ENCODE measurements at regions not wholly inside any gene's neighbourhood (a gene's known extent, or its start where the extent isn't known, plus 50 kb on each side); places are given as distances from the start of the nearest gene placed in this dataset.

DNA sequence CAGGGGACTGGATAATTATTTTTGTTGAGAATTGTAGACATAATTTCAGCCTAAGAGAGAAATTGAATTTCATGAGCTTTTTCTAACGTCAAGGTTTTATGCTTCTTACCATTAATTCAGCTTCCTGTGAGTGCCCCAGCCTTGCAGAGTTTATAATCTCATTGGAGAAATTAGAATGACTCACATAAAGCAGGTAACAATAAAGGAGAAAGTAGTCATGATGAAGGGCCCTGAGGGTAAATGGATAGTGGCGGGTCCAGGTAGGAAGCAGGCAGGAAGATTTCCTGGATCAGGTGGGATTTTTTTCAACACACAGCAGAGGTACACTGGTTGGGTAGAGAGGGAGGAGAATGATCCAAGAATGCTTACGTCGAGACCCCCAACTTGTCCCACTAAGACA is 311.4 kb downstream of the BARHL2 start:
- Histone ChIP-seq H3K4me3 (no peak overlapping the region), H3K9me3 (no peaks in the 10 kb centered on the region), H3K27ac (no peak overlapping the region), H3K27me3 (no peaks in the 10 kb centered on the region), H3K36me3 (no peaks in the 10 kb centered on the region), H3K4me1 (no peaks in the 10 kb centered on the region)
- DNase-seq (ENCODE audit: low spot score in 2 of 2) = no peak
- TF ChIP-seq POLR2AphosphoS5 (IDR thresholded peaks at IDR 0.05) = no peak
- TF ChIP-seq, protein P1, sequence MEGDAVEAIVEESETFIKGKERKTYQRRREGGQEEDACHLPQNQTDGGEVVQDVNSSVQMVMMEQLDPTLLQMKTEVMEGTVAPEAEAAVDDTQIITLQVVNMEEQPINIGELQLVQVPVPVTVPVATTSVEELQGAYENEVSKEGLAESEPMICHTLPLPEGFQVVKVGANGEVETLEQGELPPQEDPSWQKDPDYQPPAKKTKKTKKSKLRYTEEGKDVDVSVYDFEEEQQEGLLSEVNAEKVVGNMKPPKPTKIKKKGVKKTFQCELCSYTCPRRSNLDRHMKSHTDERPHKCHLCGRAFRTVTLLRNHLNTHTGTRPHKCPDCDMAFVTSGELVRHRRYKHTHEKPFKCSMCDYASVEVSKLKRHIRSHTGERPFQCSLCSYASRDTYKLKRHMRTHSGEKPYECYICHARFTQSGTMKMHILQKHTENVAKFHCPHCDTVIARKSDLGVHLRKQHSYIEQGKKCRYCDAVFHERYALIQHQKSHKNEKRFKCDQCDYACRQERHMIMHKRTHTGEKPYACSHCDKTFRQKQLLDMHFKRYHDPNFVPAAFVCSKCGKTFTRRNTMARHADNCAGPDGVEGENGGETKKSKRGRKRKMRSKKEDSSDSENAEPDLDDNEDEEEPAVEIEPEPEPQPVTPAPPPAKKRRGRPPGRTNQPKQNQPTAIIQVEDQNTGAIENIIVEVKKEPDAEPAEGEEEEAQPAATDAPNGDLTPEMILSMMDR (IDR thresholded peaks at IDR 0.05) = no peak
- no peak for TF ChIP-seq POLR2A (IDR thresholded peaks at IDR 0.05)
- intact Hi-C loops (cut with DNase I; ENCODE audit: low total_unique reads) = no loop called here

DNA sequence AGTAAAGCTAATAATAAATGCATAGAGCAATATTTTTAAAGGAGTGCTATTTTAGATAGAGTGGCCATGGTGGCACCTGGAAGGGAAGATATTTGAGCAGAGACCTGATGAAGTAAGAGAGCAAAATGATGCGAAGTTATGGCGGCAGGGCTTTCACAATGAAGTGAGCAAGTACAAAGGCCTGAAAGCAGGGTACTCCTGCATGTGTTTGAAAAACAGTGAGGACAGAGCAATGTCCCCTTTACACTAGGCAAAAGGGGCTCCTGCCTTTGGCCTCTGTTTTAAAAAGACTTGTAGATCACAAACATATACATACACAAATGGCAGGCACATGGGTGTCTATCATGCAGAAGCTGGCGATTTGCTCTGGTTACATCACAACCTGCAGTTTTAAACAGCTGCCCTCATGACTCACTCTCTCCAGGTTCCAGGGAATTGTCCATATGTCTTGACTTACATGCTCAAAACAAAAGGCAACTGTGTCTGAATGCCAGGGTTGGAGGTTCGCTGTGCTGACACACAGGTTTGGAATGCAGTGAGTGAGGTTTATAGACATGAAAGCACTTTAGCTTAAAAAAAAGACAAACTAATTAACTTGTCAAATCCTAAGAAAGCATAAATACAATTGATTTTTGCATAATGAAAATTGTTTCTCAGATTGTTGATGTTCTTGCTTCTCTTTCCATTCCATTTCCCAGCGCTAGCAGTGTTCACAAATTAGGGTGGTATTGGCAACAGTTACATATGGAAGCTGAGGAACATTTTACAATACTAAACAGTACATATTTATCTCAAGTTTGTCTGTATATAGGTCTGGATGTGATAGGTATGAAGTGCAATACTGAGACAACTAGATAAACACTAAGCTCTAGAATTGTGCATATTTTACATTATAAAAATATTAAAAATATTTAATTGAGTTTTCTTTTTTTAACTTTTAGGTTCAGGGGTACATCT is 313.9 kb downstream of the BARHL2 start:
- Histone ChIP-seq H3K4me1 (no peaks in the 10 kb centered on the region), H3K4me3 (no peak overlapping the region), H3K9me3 (no peaks in the 10 kb centered on the region), H3K27ac (no peak overlapping the region), H3K36me3 (no peaks in the 10 kb centered on the region), H3K27me3 (no peaks in the 10 kb centered on the region)
- DNase-seq (ENCODE audit: low spot score in 2 of 2) = peak; percentile 55 to 67
- intact Hi-C loops (cut with DNase I; ENCODE audit: low total_unique reads) = no loop called here
- TF ChIP-seq, protein P1 (IDR thresholded peaks at IDR 0.05) = no peak
- TF ChIP-seq POLR2A (IDR thresholded peaks at IDR 0.05) (no peak), POLR2AphosphoS5 (IDR thresholded peaks at IDR 0.05) (no peak)

DNA sequence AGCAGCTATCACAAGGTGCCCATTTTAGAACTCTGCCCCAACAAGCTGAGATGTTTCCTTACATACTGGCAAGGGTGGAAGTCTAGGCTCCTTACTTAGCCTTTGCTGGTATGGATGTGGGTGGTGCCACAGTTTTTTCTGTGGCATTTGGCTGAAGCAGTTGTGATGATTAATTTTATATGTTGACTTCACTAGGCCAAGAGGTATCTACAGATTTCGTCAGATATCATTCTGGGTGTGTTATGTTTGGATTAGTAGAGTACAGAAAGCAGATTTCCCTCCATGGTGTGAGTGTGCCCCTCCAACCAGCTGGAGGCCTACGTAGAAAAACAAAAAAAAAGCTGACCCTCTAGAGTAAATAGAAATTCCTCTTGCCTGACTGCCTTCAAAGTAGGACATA is 317.0 kb downstream of the BARHL2 start:
- Histone ChIP-seq H3K36me3 (no peaks in the 10 kb centered on the region), H3K9me3 (no peaks in the 10 kb centered on the region), H3K27ac (no peak overlapping the region), H3K4me1 (no peaks in the 10 kb centered on the region), H3K27me3 (no peaks in the 10 kb centered on the region), H3K4me3 (no peak overlapping the region)
- no peak for DNase-seq (ENCODE audit: low spot score in 2 of 2)
- TF ChIP-seq, protein P1 (IDR thresholded peaks at IDR 0.05) = no peak
- TF ChIP-seq POLR2AphosphoS5 (IDR thresholded peaks at IDR 0.05) = no peak
- intact Hi-C loops (cut with DNase I; ENCODE audit: low total_unique reads) = no loop called here

DNA sequence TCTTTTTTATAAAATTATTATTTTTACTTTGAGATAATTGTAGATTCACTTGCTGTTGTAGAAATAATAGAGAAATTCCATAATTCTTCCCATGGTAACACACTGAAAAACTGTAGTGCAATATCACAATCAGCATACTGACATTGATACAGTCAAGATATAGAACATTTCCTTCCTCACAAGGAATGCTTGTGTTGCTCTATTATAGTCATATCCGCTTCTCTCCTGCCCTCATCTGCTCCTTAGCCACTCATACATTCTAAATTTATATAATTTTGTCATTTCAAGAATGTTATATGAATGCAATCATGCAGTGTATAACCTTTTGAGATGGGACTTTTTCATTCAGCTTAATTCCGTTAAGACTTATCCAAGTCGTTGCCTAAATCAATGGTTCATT is 320.2 kb downstream of the BARHL2 start:
- DNase-seq (ENCODE audit: low spot score in 2 of 2) = no peak
- no peak for TF ChIP-seq POLR2AphosphoS5 (IDR thresholded peaks at IDR 0.05)
- intact Hi-C loops (cut with DNase I; ENCODE audit: low total_unique reads) = no loop called here
- Histone ChIP-seq H3K27ac (no peak overlapping the region), H3K4me1 (no peaks in the 10 kb centered on the region), H3K27me3 (no peaks in the 10 kb centered on the region), H3K36me3 (no peaks in the 10 kb centered on the region), H3K4me3 (no peak overlapping the region), H3K9me3 (no peaks in the 10 kb centered on the region)

DNA sequence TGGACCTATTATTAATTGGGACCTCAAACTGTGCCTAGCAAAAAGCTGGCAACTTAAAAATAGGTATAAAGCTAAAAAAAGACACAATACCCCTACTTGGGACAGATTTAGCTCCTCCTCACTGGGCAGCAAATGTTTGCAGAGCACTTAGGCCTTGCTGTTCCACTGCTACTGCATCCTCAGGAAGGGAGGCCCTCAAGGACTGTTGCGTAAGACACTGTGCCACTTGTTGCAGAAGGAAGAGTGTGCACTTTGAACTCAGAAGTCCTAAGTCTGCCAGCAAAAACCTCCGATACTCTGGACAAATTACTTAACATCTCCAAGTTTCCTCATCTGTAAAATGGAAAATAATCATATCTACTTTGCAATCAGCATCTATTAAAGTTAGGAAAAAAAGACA is 322.9 kb downstream of the BARHL2 start:
- H3K4me3 ChIP-seq = no peak overlapping the region
- no peaks in the 10 kb centered on the region for H3K27me3 ChIP-seq
- intact Hi-C loops (cut with DNase I; ENCODE audit: low total_unique reads) = no loop called here
- no peaks in the 10 kb centered on the region for H3K9me3 ChIP-seq
- no peaks in the 10 kb centered on the region for H3K4me1 ChIP-seq
- no peak overlapping the region for H3K27ac ChIP-seq
- no peaks in the 10 kb centered on the region for H3K36me3 ChIP-seq
- TF ChIP-seq POLR2A (IDR thresholded peaks at IDR 0.05) (no peak), POLR2AphosphoS5 (IDR thresholded peaks at IDR 0.05) (no peak)
- TF ChIP-seq, protein P1 (IDR thresholded peaks at IDR 0.05) = no peak
- DNase-seq (ENCODE audit: low spot score in 2 of 2) = no peak

Measured in breast epithelium (tissue), 4 donors.